ENCODE measurements at regions not wholly inside any gene's neighbourhood (a gene's known extent, or its start where the extent isn't known, plus 50 kb on each side); places are given as distances from the start of the nearest gene placed in this dataset.

DNA sequence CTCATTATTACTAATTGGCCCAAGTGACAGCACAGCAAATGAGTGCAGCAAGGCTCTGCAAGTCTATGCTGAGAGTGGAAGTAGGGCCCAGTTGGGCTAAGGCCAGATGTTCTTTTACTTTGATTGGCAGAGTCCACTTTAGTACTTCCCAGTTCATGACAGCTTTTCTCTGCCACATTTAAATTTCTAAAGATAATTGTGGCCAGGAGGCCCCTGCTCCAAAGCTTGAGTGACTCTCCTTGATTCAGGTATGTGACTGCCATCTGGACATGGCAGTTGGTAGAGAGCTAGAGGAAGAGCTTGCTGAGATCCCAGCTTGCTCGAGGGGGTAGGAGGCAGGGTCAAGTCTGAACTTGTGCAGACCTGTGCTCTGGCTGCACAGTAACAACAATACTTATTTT is 154.1 kb downstream of the CARTPT start:
- TF ChIP-seq, protein P1, sequence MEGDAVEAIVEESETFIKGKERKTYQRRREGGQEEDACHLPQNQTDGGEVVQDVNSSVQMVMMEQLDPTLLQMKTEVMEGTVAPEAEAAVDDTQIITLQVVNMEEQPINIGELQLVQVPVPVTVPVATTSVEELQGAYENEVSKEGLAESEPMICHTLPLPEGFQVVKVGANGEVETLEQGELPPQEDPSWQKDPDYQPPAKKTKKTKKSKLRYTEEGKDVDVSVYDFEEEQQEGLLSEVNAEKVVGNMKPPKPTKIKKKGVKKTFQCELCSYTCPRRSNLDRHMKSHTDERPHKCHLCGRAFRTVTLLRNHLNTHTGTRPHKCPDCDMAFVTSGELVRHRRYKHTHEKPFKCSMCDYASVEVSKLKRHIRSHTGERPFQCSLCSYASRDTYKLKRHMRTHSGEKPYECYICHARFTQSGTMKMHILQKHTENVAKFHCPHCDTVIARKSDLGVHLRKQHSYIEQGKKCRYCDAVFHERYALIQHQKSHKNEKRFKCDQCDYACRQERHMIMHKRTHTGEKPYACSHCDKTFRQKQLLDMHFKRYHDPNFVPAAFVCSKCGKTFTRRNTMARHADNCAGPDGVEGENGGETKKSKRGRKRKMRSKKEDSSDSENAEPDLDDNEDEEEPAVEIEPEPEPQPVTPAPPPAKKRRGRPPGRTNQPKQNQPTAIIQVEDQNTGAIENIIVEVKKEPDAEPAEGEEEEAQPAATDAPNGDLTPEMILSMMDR (IDR thresholded peaks at IDR 0.05): no peak
- TF ChIP-seq EP300 (IDR thresholded peaks at IDR 0.05) (no peak), CHD2 (IDR thresholded peaks at IDR 0.05; ENCODE audit: low read length, partially characterized antibody) (no peak), POLR2A (IDR thresholded peaks at IDR 0.05; ENCODE audit: low read length) (no peak), RNF2 (IDR thresholded peaks at IDR 0.05; ENCODE audit: borderline replicate concordance, low read depth) (no peak), HEYL (CRISPR knock-in tag; IDR thresholded peaks at IDR 0.05) (no peak), SREBF2 (IDR thresholded peaks at IDR 0.05) (no peak), MYC (IDR thresholded peaks at IDR 0.05; ENCODE audit: borderline replicate concordance, low read length) (no peak), BHLHE40 (IDR thresholded peaks at IDR 0.05; ENCODE audit: low read depth, low read length) (no peak), RCOR1 (IDR thresholded peaks at IDR 0.05; ENCODE audit: low read depth, low read length) (no peak)
- TF ChIP-seq, protein P2, sequence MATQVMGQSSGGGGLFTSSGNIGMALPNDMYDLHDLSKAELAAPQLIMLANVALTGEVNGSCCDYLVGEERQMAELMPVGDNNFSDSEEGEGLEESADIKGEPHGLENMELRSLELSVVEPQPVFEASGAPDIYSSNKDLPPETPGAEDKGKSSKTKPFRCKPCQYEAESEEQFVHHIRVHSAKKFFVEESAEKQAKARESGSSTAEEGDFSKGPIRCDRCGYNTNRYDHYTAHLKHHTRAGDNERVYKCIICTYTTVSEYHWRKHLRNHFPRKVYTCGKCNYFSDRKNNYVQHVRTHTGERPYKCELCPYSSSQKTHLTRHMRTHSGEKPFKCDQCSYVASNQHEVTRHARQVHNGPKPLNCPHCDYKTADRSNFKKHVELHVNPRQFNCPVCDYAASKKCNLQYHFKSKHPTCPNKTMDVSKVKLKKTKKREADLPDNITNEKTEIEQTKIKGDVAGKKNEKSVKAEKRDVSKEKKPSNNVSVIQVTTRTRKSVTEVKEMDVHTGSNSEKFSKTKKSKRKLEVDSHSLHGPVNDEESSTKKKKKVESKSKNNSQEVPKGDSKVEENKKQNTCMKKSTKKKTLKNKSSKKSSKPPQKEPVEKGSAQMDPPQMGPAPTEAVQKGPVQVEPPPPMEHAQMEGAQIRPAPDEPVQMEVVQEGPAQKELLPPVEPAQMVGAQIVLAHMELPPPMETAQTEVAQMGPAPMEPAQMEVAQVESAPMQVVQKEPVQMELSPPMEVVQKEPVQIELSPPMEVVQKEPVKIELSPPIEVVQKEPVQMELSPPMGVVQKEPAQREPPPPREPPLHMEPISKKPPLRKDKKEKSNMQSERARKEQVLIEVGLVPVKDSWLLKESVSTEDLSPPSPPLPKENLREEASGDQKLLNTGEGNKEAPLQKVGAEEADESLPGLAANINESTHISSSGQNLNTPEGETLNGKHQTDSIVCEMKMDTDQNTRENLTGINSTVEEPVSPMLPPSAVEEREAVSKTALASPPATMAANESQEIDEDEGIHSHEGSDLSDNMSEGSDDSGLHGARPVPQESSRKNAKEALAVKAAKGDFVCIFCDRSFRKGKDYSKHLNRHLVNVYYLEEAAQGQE (IDR thresholded peaks at IDR 0.05): no peak
- TF ChIP-seq, protein P3, sequence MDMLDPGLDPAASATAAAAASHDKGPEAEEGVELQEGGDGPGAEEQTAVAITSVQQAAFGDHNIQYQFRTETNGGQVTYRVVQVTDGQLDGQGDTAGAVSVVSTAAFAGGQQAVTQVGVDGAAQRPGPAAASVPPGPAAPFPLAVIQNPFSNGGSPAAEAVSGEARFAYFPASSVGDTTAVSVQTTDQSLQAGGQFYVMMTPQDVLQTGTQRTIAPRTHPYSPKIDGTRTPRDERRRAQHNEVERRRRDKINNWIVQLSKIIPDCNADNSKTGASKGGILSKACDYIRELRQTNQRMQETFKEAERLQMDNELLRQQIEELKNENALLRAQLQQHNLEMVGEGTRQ (IDR thresholded peaks at IDR 0.05): no peak
- TF ChIP-seq, protein P4, sequence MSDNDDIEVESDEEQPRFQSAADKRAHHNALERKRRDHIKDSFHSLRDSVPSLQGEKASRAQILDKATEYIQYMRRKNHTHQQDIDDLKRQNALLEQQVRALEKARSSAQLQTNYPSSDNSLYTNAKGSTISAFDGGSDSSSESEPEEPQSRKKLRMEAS (IDR thresholded peaks at IDR 0.05): no peak

Data from A549 (cell line).